ENCODE measurements at regions not wholly inside any gene's neighbourhood (a gene's known extent, or its start where the extent isn't known, plus 50 kb on each side); places are given as distances from the start of the nearest gene placed in this dataset.

DNA sequence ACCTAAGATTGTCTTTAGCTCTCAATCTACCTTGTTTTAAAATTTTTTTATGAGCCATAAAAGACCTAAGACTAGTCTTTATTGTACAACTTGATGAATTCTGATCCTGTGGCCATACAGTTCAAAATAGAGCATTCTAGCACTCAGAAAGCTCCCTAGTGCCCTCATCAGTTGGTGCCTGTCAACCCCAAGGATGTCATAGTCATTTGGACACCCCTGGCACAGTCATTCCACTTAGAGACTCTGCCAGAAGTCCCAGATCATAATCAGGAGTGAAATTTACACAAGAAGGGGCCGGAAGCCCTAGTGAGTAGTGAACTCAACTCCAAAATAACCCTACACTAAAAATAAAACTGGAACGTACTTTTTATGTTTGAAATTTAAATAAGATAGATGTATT lies 80.0 kb upstream of the INSIG1 start:
- no peak for DNase-seq

DNA sequence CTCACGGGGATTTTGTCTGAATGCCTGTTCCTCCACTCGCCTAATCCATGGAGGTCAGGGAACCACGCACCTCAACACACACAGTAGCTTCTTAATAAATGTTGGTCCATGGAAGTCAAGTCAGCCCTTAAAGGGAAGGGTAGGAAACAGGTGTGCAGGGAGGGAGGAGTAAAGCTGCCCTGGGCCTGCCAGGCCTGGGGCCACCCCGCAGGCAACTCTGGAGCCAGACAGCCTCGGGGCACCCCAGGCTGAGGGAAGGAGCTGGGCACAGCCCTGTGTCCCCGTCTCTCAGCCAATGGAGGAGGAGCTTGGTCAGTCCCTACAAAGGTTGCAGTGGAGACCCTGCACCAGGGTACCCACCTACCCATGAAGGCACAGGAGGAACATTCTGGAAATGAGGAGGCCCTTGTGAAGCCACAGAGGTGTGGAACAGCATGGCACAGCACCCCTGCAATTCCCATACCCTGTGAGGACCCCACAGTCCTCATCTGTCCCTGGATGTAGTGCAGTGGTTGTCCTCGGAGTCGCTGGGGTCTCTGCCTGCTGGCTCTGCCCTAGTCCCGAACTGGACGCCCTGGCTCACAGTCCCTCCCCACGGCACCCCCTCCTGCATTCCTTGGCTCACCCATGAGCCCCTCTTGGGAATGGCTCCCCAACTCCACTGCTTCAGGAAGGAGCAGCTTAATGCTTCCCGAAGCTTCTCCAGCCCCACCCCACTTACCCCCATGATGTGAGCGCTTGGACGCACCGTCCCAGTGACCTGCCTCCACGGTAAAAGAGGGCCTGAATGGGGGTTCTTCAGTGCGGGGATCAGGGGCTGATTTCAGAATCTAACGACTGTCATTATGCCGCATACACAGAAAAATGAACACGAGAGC lies 79.2 kb upstream of the INSIG1 start:
- no peak for DNase-seq

DNA sequence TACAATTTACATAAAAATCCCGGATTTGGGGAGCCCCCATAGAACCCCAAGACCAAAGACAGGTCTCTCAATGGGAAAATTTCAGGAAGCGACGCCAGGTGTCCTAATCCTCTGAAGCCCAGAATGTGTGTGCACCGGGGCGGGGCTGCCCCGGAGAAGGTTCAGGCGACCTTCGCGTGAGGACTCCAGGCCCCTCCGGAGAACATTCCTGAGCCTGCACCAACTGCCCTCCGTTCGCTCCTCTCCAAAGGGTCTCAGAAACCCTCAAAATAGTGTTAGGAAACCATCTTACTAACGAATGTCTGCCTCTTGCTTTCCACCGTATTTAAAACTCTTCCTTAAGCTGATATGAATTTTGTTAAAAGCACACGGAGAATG lies 78.5 kb upstream of the INSIG1 start:
- no peak for DNase-seq

DNA sequence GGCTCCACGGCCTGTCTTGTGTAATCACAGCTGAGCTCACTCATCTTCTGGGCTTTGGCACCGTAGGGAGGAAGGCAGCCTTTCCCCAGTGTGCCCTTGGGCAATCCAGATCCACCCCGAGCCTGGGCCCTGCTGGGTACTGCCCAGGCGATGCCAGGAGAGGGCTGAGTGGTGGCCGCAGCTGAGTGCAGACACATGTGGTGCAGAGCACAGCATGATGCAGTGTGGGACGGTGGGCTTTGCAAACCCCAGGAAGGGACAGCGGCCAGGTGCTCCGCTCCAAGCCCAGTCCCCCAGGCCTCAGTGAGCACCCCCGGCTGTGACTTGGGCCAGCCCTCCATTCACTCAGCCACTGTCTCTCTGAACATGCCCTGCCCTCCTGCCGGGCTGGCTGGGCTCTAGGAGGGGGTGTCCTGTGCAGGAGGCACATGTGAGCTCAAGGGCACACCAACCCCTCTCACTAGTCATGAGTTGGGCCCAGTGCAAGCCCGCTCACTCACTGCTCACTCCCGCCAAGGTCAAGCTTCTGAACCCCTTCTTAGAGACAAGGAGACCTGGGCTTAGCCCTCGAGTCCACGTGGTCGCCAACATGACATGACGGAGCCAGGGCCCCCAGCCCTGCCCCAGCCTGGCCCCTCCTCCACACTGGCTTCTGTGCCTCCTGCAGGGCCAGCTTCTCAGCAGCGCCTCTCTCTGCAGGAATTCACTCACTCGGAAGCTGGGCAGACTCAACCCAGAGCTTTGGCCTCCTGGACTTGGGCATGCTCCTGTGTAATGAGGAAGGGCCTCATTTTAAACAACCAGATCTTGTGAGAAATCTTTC lies 77.5 kb upstream of the INSIG1 start:
- DNase-seq = no peak

DNA sequence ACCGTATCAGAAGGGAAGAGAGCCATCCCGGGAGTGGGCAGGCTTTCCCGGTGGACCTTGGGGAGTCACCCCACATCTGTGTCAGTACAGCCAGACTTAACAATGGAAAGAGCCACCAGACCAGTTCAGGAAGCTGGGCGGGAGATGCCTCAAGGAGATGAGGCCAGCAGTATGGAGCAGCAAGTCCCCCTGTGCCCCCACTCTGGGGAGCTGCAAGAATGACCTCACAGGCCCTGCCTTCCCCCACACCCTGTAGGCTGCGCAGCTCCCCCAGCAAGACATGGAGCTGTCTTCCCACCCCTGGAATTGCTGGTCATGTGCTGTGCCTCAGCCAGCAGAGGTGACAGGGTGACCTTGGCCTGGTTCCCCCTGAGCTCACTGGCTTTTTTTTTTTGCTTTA lies 76.8 kb upstream of the INSIG1 start:
- no peak for DNase-seq

DNA sequence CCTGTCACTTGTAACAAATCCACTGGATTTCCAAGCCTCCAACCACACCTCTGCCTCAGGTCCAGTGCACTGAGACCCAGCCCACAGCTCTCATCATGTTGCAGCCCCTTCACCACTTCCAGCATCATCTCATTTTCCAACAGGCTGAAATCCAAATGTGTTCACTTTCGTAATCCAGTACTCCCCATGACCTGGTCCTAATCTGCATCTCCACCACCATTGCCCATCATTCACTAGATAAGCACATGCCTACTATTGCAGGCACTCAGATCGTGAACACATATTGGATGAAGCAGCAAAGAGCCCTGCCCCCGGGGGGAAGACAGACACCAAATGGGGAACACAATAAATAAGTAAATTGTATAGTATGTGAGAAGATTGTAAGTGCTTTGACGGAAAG lies 76.1 kb upstream of the INSIG1 start:
- no peak for DNase-seq

DNA sequence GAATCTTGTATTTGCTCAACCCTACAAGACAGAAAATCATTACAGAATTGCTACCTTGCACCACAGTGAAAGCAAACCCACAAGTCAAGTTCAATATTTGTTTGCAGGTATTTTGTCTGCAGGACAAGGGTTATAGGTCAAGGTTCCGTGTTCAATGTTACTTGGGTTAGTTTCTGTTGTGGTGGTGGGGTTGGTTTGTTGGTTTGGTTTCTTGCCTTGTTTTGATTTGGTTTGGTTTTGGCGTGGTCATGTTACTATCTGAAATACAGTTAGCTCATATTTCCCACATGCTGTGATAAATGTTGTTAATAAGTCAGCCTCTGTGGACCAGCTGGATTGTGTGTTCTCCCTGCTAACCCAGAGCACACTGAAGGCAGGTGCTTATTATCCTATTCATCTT lies 75.6 kb upstream of the INSIG1 start:
- DNase-seq = no peak

DNA sequence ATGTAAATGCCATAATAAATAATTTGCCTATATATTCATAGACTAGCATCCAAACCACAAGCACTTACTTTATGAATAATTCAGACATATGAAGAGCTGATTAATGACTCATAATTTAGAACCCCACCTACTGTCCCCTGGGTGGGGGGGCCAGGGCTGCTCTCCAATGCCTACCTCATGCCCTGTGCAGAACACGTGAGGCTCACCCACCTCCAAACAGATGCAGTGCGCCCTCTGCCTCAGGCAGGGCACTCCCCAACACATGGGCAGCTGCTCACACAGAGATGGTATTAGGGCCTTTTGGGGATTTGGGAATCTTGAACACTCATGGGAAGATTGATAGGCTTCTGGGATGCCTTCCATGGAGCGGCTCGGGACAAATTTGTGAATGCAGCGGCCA lies 75.1 kb upstream of the INSIG1 start:
- DNase-seq = no peak

DNA sequence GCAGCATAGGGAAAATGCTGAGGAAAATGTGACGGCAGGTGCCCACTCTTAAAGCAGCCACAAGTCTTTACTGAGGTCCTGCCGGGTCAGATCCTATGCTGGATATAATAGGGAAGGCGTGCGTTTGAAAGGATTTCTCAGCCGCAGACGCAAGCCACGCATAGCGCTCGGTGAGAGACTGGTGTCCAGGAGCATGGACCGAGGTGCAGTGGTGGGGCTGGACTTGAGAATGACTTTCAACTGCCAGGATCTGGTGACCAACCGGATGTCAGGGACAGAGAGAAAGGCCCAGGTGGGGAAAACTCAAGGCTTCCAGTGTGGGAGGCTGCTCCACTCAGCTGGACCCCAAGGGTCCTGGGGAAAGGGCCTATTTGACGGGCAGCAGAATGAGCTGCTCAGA lies 74.7 kb upstream of the INSIG1 start:
- DNase-seq = no peak

DNA sequence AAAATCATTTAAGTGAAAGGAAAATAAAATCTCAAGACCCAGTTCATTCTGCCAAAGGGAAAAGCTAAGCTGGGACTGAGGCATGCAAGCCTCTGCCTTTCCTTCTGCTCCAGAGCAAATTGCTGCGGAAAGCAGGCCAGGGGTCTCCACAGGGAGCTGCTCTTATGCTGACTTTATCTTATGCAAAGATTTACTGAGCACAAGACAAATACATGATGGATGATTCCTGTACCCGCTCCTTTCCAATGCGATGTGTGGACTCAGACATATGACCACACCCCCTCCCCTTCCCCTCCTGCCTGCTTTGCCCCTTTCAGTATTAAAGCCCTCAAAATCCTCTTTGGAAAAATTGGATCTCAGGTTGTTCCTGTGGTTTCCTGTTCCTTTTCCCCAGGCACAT lies 74.2 kb upstream of the INSIG1 start:
- no peak for DNase-seq

DNA sequence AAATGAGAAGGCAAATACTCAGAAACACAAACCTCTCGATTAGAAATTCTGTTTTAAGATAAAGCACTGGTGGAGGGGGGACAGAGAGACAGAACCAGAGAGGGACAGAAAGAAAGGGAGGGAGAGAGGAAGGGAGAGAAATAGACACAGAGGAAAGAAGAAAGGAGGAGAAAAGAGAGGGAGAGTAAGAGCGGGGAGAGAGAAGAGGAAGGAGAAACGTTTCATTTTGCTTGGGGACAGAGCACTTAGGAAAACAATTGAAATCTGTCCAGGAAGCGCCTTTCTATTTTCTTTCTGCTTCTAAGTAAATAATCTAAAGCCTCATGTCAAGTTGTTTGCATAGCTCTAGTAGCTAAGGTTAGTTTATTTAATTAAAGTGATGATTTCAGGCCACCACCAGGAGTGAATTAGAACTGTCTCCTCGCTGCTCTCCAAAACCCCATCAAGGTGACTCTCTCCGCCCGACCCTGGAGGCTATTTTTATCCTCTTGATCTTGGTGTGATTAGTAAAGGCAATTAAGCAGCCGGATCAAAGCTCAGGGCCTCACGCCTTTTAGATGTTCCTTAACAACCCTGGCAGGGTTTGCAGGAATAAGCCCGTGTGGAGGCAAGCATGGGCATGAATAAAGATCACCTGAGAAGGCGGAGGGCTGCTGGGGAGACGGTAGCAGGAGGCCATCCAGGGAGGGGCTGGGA lies 73.4 kb upstream of the INSIG1 start:
- DNase-seq = no peak

DNA sequence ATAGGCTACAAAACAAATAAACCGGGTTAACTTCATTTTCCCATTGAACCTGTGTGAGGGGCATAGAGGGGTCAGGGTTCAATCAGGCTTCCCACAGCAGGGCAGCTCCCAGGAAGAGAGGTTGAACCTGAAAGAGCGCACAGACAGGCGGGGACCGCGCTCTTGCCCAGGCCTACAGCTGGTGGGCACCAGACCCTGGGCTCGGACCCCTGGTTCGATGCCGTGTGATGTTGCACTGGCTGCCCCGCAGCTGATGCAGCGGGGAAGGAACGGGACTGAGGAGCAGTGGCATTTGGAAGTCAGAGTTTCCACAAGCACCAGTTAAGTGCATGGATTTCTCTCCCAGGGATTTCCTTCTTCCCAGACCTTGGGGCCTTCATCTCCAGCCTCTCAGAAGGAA lies 72.6 kb upstream of the INSIG1 start:
- no peak for DNase-seq

DNA sequence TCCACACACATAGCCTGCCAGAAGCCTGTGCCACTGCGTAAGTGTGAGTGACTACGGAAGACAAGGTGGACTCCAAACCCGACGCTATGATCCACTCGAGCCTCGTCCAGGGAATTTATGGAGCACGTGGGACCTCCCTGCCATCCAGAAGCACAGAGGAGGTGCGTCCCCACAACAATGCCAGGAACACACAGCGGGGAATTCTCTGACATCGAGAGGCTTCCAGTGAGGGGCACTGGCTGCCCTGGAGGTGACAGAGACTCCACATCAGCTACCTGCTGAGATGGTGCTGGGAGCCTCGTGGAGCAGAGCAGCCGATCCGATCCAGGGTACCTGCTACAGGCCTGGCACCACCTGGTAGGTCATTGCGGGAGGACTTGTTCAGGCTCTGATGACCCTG lies 72.2 kb upstream of the INSIG1 start:
- DNase-seq = no peak

DNA sequence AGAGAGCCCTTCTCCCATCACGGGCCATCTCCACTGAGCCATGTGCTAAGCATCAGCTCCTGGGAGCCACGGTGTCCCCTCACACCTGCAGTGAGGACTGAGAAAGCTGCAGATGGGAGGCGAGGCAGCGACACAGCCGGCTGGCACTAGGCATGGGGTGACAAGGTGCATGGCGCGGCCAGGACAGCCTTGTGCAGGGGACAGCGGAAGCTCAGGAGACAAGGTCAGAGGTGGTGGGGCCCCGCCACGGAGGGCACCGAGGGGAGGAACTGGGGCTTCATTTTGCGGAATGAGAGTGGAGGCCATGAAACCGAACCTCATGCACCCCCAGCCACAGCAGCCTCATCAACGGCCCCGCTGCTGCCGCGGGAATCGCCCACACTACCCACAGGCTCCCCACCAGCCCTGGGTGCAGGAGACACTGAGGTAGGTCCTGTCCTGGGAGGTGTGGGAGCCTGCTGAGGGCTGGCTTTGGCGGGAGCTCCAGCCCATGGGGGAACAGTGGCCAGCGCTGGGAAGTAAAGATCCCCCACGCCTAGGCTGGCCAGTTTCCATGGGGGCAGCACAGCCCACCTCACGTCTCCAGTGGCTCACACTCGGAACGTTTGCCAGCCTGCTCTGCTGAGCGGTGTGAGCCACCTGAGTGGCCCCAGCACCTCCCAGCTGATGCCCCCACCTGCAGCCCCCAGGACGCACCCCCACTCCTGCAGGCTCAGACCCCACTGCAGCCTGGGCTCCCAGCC lies 71.2 kb upstream of the INSIG1 start:
- no peak for DNase-seq

DNA sequence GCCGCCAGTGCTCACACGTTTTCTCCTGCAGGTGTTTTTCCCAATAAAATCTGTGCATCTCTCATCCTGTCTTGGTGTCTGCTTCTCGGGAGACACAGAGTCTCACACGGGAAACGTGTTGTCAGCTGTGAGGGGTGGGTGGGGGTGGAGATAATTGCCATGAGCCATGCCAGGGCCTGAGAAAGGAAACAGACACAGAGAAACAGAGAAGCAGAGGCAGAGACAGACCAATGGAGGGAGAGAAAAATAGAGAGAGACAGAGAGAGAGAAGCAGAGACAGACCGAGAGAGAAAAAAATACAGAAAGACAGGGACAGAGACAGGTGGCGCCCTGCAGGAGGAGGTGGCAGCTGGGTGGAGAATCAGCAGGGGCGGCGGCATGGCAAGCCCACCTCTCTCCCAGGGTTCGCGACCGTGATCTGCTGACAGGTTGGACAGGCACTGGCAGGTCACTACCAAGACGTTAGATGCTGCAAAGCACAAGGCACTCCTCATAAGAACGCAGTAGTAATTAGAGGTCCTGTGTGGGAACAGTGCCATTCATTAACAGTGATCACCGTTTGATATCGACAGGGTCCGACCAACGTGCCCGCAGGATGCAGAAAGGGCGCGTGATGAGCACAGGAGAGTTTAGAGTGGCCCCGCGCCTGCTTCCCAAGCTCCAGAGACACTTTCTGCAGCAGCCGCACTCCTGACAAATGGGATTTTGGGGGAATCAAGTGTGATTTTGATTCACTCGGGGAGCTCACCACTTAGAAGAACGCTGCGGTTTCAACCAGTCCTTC lies 70.5 kb upstream of the INSIG1 start:
- no peak for DNase-seq

DNA sequence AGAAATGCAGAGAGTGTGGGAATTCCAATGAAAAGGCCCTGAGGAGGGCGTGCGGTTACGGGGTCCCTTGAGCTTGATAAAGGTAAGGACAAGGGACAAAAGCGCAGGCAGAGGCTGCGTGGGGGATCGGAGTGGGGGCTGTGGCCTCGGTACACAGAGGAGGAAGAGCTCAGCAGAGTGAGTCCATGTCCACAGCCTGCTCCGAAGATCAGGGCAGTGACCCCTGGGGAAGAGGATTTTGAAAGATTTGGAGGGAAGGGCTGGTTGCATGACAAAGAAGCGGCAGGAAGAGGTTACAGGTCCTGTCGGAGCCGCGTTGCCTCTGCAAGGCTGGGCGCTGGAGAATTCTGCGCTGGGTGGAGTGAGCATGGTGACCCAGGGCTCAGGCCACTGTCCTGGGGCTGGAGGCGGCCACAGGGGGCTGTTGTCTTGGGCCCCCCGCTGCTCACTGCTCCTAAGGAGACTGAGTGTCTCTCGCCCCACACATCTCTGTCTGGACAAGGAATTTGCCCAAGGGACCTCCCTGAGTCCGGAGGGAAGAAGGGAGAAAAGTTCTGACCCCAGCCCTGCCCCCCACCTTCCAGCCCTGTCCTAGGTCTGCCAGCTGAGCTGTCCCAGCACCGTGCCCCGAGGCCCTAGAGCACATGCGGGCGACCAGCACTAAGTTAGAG lies 69.8 kb upstream of the INSIG1 start:
- no peak for DNase-seq

DNA sequence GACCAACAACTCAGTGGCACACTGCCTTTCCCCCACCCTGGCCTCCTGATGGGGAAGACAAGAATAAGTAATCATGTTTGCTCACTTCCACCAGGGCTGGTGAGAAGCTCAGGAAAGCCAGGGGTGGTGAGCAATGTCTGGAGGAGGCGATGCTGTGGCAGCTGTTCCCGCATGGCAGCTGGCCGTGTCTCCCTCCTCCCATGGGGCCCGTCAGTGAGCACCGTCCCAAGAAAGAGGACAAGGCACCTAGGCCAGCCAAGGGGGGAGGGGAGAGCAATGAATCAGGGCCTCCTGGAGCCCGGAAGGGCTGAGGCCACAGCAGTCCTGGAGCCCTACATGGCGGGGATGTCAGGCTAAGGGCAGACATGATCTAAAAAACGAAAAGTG lies 69.2 kb upstream of the INSIG1 start:
- no peak for DNase-seq

DNA sequence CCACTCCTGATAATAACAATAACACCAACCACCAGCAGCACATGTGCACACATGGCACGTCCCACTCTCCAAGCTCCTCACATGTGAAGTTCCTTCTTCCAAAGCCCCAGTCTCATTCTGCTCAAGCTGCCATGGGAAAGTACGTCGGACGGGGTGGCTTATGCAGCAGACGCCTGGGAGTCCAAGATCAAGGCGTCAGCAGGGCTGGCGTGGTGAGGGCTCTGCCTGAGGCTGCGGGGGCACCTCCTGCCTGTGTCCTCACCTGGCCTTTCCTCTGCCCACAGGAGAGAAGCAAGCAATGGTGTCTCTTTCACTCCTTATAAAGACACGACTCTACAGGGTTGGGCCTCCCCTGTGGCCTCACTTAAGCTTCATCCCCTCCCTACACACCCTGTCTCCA lies 68.8 kb upstream of the INSIG1 start:
- no peak for DNase-seq

DNA sequence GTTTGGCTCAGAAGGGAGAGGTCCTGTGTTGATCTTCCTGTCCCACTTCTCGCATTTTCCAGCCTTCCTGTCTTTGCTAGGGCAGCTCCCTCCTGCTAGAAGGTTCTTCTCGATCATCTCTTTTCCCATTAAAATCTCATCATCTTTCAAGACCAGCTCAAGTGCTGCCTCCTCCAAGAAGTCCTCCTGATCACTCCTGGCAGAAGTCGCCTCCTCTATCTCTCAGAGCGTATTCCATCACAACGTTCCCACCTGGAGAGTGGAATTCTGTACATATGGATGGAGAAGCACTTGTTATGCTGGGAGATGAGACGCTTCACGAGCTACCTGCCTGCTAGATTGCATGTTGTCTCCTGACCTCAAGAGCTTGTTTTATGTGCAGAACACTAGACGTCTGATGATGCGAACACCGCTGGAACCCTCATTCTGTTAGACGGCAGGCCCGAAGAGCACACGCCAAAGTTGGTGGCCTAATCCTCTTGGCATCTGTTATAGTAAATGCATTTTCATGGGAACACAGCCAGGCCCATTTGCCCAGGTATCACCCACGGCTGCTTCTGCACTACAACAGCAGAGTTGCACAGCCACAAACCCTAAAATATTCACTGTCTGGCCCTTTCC lies 68.0 kb upstream of the INSIG1 start:
- no peak for DNase-seq

DNA sequence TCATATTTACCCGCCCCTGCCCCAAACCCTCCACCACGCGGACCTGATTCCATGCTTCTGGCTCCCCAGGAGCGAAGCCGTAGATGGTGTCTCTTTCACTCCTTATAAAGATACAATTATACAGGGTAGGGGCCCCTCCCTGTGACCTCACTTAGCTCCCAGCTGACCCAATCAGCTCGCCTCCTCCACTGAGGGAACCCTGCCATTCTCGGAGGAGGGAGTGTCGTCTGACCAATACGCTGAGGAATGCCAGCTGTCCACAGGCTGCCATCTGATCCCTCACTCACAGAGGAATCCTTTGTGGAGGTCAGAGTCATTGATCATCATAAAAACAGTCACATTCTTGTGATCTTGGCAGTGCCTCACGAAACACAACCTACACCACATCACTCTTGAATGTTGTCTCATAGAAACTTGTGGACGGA lies 67.5 kb upstream of the INSIG1 start:
- DNase-seq = no peak

DNA sequence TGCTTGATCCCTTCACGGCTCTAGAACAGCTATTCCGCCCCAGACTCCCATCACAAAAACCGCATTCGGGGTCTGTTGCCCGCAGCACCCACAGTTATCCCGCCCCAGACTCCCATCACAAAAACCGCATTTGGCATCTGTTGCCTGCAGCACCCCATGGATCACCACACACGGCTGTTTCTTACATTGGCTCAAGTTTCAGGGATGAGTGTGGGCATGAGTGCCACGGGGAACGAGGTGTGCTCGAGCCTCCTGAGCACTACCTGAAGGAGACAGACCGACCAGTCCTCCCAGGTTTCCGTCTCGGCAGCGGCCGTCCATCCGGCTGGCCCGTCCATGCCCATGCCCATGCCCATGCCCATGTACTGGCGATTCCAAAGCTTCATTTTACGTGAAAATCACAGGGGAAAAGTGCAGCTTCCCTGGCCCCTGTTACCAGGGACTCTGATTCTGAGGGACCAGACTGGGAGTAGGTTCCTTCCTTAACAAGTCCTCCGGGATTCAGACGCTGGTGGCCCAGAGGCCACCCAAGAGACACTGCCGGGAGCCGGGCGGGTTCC lies 66.4 kb upstream of the INSIG1 start:
- DNase-seq = no peak
